ENCODE measurements at regions not wholly inside any gene's neighbourhood (a gene's known extent, or its start where the extent isn't known, plus 50 kb on each side); places are given as distances from the start of the nearest gene placed in this dataset.
A peak's percentile ranks its signal among the peaks of the same experiment; 100 is the strongest.

DNA sequence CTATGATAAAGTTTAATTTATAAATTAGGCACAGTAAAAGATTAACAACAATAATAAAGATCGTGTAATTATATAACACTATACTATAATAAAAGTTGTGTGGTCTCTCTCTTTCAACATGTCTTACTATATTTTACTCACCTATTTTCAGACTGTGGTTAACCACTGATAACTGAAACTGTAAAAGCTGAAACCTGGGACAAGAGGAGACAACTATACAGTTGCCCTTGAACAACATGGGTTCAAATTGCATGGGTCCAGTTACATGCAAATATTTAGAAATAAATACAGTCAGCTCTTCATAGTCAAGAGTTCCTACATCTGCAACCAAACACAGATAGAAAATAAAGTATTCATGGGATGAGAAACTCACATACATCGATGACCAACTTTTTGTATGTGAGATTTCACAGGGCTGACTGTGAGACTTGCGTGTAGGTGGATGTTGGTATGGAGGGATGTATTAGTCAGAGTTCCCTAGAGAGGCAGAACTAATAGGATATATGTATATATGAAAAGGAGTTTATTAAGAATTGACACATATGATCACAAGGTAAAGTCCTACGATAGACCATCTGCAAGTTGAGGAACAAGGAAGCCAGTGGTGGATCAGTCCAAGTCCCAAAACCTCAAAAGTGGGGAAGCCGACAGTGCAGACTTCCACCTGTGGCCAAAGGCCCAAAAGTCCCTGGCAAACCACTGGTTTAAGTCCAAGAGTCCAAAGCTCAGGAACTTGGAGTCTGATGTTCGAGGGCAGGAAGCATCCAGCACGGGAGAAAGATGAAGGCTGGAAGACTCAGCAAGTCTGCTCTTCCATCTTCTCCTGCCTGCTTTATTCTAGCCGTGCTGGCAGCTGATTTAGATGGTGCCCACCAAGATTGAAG, 359.5 kb downstream of the INSC start:
- peak in 1 of 3 donors; percentile 50 for DNase-seq
- TF ChIP-seq POLR2A (IDR thresholded peaks at IDR 0.05), result no peak
- TF ChIP-seq, protein P1, sequence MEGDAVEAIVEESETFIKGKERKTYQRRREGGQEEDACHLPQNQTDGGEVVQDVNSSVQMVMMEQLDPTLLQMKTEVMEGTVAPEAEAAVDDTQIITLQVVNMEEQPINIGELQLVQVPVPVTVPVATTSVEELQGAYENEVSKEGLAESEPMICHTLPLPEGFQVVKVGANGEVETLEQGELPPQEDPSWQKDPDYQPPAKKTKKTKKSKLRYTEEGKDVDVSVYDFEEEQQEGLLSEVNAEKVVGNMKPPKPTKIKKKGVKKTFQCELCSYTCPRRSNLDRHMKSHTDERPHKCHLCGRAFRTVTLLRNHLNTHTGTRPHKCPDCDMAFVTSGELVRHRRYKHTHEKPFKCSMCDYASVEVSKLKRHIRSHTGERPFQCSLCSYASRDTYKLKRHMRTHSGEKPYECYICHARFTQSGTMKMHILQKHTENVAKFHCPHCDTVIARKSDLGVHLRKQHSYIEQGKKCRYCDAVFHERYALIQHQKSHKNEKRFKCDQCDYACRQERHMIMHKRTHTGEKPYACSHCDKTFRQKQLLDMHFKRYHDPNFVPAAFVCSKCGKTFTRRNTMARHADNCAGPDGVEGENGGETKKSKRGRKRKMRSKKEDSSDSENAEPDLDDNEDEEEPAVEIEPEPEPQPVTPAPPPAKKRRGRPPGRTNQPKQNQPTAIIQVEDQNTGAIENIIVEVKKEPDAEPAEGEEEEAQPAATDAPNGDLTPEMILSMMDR (IDR thresholded peaks at IDR 0.05), result no peak
- H3K27ac ChIP-seq, result peak overlapping the region in 2 of 4 donors; percentile 24 to 38
- no peaks in the 10 kb centered on the region for H3K4me1 ChIP-seq
- no peaks in the 10 kb centered on the region for H3K36me3 ChIP-seq
- H3K4me3 ChIP-seq, result no peak overlapping the region
- no peaks in the 10 kb centered on the region for H3K9me3 ChIP-seq
- H3K27me3 ChIP-seq, result no peaks in the 10 kb centered on the region

DNA sequence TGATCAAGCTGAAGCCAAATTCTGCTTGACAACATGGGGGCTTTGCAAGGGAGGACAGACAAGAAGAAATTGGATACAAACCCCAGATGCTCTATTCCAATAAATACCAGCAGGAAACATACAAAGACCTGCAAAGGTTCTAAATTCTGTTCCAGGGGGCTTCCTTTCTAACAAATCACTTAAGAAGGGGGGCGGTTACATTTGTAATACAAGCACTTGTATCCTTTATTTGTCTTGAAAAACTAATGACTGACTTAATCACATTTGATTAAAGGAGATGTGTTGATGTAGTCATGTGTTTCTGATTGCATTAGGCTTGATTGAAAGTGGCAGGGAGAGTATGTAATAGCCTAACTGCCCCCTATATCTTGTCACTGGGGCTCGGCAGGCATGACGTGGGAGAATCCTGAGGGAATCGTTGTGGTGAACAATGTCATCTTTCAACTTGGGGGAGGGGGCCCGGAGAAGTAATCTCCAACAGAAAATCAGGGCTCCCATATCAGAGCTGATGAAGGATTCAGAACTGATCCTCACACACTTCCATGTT, 361.7 kb downstream of the INSC start:
- H3K36me3 ChIP-seq, result no peaks in the 10 kb centered on the region
- H3K4me1 ChIP-seq, result peaks cover 0 to 3% (median 0%) of the 10 kb centered on the region in 4 donors
- no peaks in the 10 kb centered on the region for H3K27me3 ChIP-seq
- H3K4me3 ChIP-seq, result no peak overlapping the region
- DNase-seq, result no peak
- H3K9me3 ChIP-seq, result no peaks in the 10 kb centered on the region
- H3K27ac ChIP-seq, result no peak overlapping the region
- TF ChIP-seq, protein P1 (IDR thresholded peaks at IDR 0.05), result no peak
- TF ChIP-seq POLR2A (IDR thresholded peaks at IDR 0.05), result no peak

DNA sequence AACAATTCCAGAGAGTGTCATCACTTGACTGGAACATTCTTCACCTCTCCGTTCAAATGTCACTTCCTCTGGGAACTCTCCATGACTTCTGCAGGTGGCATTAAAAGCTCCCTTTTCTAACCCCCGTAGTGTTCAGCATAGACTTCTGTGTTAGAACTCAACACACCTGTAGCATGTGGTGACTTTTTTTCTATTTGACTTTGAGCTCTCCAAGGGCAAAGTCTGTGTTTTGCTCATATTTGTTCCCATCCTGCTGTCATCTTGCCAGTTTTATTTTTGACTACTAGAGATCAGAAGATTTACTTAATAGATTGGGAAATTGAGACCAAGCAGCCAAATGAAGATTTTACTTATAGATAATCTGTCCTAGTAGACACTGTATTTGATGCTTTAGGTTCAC, 367.1 kb downstream of the INSC start:
- no peak for DNase-seq

DNA sequence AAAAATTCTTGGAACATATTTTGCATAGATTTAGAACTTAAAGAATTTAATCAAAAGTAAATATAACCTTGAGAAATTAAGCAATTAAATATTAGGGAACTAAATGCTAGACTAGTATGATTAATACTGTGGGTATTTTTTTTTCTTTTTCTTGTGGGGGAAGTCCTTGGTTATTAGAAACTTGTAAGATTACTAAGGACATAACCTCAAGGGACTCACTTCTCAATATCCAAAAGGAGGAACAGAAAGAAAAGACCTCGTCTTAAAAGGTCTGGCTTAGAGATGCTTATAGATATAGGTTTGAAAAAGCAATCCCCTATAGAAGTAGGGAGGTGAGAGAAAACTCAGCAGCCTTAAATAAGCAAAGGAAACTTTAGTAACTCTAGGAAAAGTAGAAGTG, 368.5 kb downstream of the INSC start:
- TF ChIP-seq, protein P1 (IDR thresholded peaks at IDR 0.05), result no peak
- TF ChIP-seq POLR2A (IDR thresholded peaks at IDR 0.05), result no peak
- DNase-seq, result no peak
- peaks cover 0 to 10% (median 0%) of the 10 kb centered on the region in 4 donors for H3K4me1 ChIP-seq

More for the DNA sequence above, 367.1 kb downstream of the INSC start:
- H3K36me3 ChIP-seq, result no peaks in the 10 kb centered on the region
- no peak overlapping the region for H3K4me3 ChIP-seq
- no peak for TF ChIP-seq POLR2A (IDR thresholded peaks at IDR 0.05)
- TF ChIP-seq, protein P1 (IDR thresholded peaks at IDR 0.05), result no peak
- no peaks in the 10 kb centered on the region for H3K9me3 ChIP-seq
- no peaks in the 10 kb centered on the region for H3K27me3 ChIP-seq
- H3K27ac ChIP-seq, result no peak overlapping the region
- H3K4me1 ChIP-seq, result peaks cover 0 to 10% (median 0%) of the 10 kb centered on the region in 4 donors

DNA sequence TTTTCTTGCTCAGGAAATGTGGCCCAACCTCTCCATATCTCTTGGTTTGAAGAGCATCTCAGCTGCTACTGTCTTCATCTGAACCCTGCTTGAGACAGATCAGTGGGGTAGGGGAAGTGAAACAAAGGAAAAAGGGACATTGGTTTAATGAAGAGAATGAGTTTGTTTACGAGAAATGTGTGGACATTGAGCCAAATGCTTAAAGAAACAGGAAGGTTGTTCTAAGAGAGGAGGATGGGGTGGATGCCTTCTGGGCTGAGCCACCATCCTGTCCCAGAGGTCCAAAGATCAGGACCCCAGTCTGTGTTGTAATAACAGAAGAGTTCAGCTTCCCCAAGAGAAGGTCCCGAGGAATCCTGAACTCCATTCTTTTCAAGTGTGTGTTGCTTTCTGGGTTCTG, 369.7 kb downstream of the INSC start:
- Histone ChIP-seq H3K4me1 (peaks cover 0 to 10% (median 0%) of the 10 kb centered on the region in 4 donors), H3K9me3 (no peaks in the 10 kb centered on the region), H3K4me3 (no peak overlapping the region), H3K36me3 (no peaks in the 10 kb centered on the region), H3K27ac (no peak overlapping the region), H3K27me3 (no peaks in the 10 kb centered on the region)
- DNase-seq, result no peak
- no peak for TF ChIP-seq POLR2A (IDR thresholded peaks at IDR 0.05)

More for the DNA sequence above, 368.5 kb downstream of the INSC start:
- Histone ChIP-seq H3K27me3 (no peaks in the 10 kb centered on the region), H3K4me3 (no peak overlapping the region), H3K36me3 (no peaks in the 10 kb centered on the region), H3K9me3 (no peaks in the 10 kb centered on the region), H3K27ac (no peak overlapping the region)

DNA sequence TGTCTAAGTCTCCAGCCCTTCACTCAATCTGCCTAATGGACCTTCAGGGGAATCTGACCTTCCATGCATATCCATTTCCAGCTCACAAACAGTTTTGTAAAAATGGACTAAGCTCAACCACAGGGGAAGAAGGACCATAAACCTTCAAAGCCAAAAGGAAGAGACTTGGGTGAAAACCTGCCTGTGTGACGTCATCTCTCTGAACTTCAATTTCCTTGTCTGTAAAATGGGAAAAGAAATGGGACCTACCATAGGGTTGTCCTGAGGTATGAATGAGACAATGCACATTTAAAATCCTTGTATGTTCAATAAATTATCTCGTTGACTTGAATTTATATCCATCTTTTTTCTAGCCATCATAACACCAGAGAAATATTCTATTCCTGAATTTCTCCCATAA, 370.7 kb downstream of the INSC start:
- no peak for TF ChIP-seq POLR2A (IDR thresholded peaks at IDR 0.05)
- TF ChIP-seq, protein P1 (IDR thresholded peaks at IDR 0.05), result no peak
- no peak for DNase-seq
- H3K9me3 ChIP-seq, result no peaks in the 10 kb centered on the region
- peaks cover 0 to 10% (median 0%) of the 10 kb centered on the region in 4 donors for H3K4me1 ChIP-seq
- no peaks in the 10 kb centered on the region for H3K36me3 ChIP-seq
- H3K4me3 ChIP-seq, result no peak overlapping the region
- no peak overlapping the region for H3K27ac ChIP-seq
- H3K27me3 ChIP-seq, result no peaks in the 10 kb centered on the region
